Neuronal stem cell (in vitro differentiated cells): ENCODE measurements at regions not wholly inside any gene's neighbourhood (a gene's known extent, or its start where the extent isn't known, plus 50 kb on each side); places are given as distances from the start of the nearest gene placed in this dataset.

ENCODE experiments used
- DNase-seq: peaks from one replicate; pipeline ENCODE4 v3.0.0-alpha.2; 2013; ENCODE audit warnings: low spot score
- H2AFZ ChIP-seq: one replicate; pipeline ENCODE4 v1.6.1; 2013; ENCODE audit warnings: mild to moderate bottlenecking, low read length, inconsistent platforms
- H2AK5ac ChIP-seq: 2 replicates; pipeline ENCODE4 v1.6.1; 2013; ENCODE audit warnings: low read depth, mild to moderate bottlenecking, inconsistent platforms, low read length, moderate library complexity, mixed read lengths
- H2BK120ac ChIP-seq: 2 replicates; pipeline ENCODE4 v1.6.1; 2013; ENCODE audit warnings: low read depth, mild to moderate bottlenecking, inconsistent platforms, low read length, moderate library complexity, mixed read lengths
- H2BK12ac ChIP-seq: one replicate; pipeline ENCODE4 v1.6.1; 2013; ENCODE audit warnings: low read length, inconsistent platforms
- H2BK15ac ChIP-seq: 2 replicates; pipeline ENCODE4 v1.6.1; 2013; ENCODE audit warnings: mild to moderate bottlenecking, low read length, inconsistent platforms, mixed read lengths
- H2BK5ac ChIP-seq: one replicate; pipeline ENCODE4 v1.6.1; 2013; ENCODE audit warnings: inconsistent platforms, mild to moderate bottlenecking, low read length, moderate library complexity
- H3K14ac ChIP-seq: one replicate; pipeline ENCODE4 v1.6.1; 2013; ENCODE audit warnings: low read length, inconsistent platforms
- H3K18ac ChIP-seq: 2 replicates; pipeline ENCODE4 v1.6.1; 2013; ENCODE audit warnings: low read length, inconsistent platforms
- H3K23ac ChIP-seq: 2 replicates; pipeline ENCODE4 v1.6.1; 2013; ENCODE audit warnings: low read depth, mild to moderate bottlenecking, mixed read lengths, low read length, inconsistent platforms; ENCODE audit not compliant: poor library complexity
- H3K27ac ChIP-seq: replicated peaks from 3 replicates; pipeline ENCODE4 v1.5.1; 2013; ENCODE audit warnings: low read length, inconsistent platforms
- H3K27me3 ChIP-seq, 3 experiments: 2 replicates each; pipeline ENCODE4 v1.6.1; 2013; ENCODE audit warnings: low read length in 3 of 3, mild to moderate bottlenecking in 2 of 3, inconsistent platforms in 1 of 3, low read depth in 1 of 3, mixed read lengths in 1 of 3, moderate library complexity in 1 of 3; ENCODE audit not compliant: control insufficient read depth in 3 of 3, insufficient read depth in 3 of 3
- H3K36me3 ChIP-seq, 2 donors: replicated peaks in 1 of 2; 2 replicates each; pipeline ENCODE4 v1.6.1; 2013; ENCODE audit warnings: low read length in 2 of 2; ENCODE audit not compliant: control insufficient read depth in 2 of 2, insufficient read depth in 2 of 2
- H3K4ac ChIP-seq: 2 replicates; pipeline ENCODE4 v1.6.1; 2013; ENCODE audit warnings: inconsistent platforms, mild to moderate bottlenecking, low read length, moderate library complexity
- H3K4me1 ChIP-seq, 2 donors: 1 replicate in 1 of 2; 2 replicates in 1 of 2; pipeline ENCODE4 v1.6.1; 2013; ENCODE audit warnings: low read length in 2 of 2, low read depth in 1 of 2; ENCODE audit not compliant: control insufficient read depth in 2 of 2, insufficient read depth in 1 of 2
- H3K4me2 ChIP-seq: one replicate; pipeline ENCODE4 v1.6.1; 2013; ENCODE audit warnings: mild to moderate bottlenecking, low read length, inconsistent platforms; ENCODE audit not compliant: insufficient read depth, poor library complexity, severe bottlenecking
- H3K4me3 ChIP-seq, 2 donors: 2 replicates each; pipeline ENCODE4 v1.5.1; 2013; ENCODE audit warnings: low read length in 2 of 2, mild to moderate bottlenecking in 2 of 2, inconsistent platforms in 1 of 2, moderate library complexity in 1 of 2
- H3K79me1 ChIP-seq: one replicate; pipeline ENCODE4 v1.6.1; 2013; ENCODE audit warnings: low read depth, mild to moderate bottlenecking, inconsistent platforms, low read length, moderate library complexity
- H3K9ac ChIP-seq: one replicate; pipeline ENCODE4 v1.6.1; 2013; ENCODE audit warnings: mild to moderate bottlenecking, low read depth, low read length, inconsistent platforms; ENCODE audit not compliant: poor library complexity
- H3K9me3 ChIP-seq, 2 donors: replicated peaks in 1 of 2; 2 replicates each; pipeline versions ENCODE3 to v1.6.1; 2013; ENCODE audit warnings: low read length in 2 of 2, mild to moderate bottlenecking in 2 of 2, inconsistent platforms in 1 of 2, low read depth in 1 of 2, mixed read lengths in 1 of 2, moderate library complexity in 1 of 2; ENCODE audit not compliant: control insufficient read depth in 2 of 2, insufficient read depth in 1 of 2
- H4K8ac ChIP-seq: one replicate; pipeline ENCODE4 v1.6.1; 2013; ENCODE audit warnings: low read depth, mild to moderate bottlenecking, inconsistent platforms, low read length, moderate library complexity
- H4K91ac ChIP-seq: one replicate; pipeline ENCODE4 v1.6.1; 2013; ENCODE audit warnings: low read length, low read depth, mild to moderate bottlenecking, inconsistent platforms; ENCODE audit not compliant: poor library complexity
- WGBS, 2 donors: extraction: QIAGEN DNeasy Blood & Tissue Kit; methylation state at CpG; one replicate each; pipeline ENCODE4 v1.1.7; 2013; ENCODE audit warnings: missing lambda C conversion rate in 2 of 2, mixed read lengths in 1 of 2; ENCODE audit not compliant: insufficient read length in 2 of 2, insufficient replicate concordance in 1 of 2; ENCODE audit errors: extremely low coverage in 2 of 2; 5-methylcytosine and 5-hydroxymethylcytosine counted together

DNA sequence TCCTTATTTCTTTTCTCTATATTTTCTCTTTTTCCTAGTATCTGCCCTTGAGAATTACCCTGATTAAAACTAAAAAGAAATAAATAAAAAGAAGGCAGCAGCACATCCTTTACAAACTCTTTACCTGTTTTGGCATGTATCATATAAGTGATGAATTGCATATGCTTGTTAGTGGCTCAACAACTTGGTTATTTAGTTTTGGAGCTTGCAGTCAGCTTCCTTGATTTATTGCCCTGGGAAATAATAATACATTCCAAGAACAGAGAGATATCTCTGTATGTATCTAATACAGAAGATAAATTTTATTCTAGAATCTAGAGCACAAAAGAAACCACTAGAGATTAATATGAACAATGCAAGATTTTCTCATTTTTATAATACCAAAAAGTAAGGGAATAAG is 139.8 kb upstream of the ZC3H15 start:
- no peak overlapping the region for H3K4me3 ChIP-seq
- H2BK12ac ChIP-seq, result no peak overlapping the region
- H3K18ac ChIP-seq, result no peak overlapping the region
- no peak overlapping the region for H4K8ac ChIP-seq
- no peaks in the 10 kb centered on the region for H3K9me3 ChIP-seq
- H3K14ac ChIP-seq, result no peak overlapping the region
- H3K4me2 ChIP-seq, result no peak overlapping the region
- H2BK15ac ChIP-seq, result no peak overlapping the region
- H3K79me1 ChIP-seq, result no peaks in the 10 kb centered on the region
- H3K27me3 ChIP-seq, result no peaks in the 10 kb centered on the region
- no peak overlapping the region for H2BK5ac ChIP-seq
- no peak overlapping the region for H3K27ac ChIP-seq
- H3K4ac ChIP-seq, result no peak overlapping the region
- no peaks in the 10 kb centered on the region for H3K4me1 ChIP-seq
- H4K91ac ChIP-seq, result no peak overlapping the region
- no peak for DNase-seq
- H2BK120ac ChIP-seq, result no peak overlapping the region
- H3K23ac ChIP-seq, result no peak overlapping the region
- no peaks in the 10 kb centered on the region for H3K36me3 ChIP-seq
- H2AK5ac ChIP-seq, result no peak overlapping the region
- H3K9ac ChIP-seq, result no peak overlapping the region
- H2AFZ ChIP-seq, result no peak overlapping the region

DNA sequence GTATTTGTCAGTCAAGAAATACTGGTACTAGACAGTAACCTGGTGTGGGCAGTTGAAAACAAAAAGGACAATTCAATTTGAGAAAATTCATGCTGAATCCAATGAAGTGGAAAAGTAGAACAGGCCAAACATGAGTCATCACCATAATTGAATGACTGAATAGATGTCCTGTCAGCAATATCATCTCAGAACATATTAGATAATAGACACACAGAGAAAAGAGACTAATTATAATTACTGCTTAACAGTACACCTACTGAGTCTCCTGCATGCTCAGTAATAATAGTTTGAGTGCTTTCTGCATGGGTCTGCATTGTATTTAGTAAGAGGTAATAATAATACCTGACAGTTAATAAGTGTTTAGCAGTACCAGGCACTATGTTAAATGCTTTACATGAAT is 138.6 kb upstream of the ZC3H15 start:
- DNase-seq, result no peak
- H2BK15ac ChIP-seq, result no peak overlapping the region
- H3K4me2 ChIP-seq, result no peak overlapping the region

DNA sequence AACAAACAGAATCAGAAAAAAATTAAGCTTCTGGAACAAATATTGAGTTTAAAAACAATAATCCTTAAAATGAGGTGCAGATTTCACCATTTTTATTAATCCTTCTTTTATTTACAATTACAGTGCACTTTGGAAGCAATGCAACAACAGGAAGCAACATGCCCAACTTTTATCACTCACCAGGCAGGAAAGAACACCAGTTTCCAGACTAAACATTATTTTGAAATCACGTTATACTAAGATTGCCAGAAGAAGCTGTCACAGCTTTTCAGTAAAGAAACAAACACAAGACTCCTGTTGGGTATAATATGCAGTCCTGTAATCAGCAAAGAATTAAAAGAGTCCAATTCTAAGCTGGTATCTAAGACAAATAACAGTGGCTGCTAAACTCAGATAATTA is 137.9 kb upstream of the ZC3H15 start:
- H4K8ac ChIP-seq, result no peak overlapping the region
- H3K4me2 ChIP-seq, result no peak overlapping the region
- no peak overlapping the region for H2BK5ac ChIP-seq
- H3K27ac ChIP-seq, result no peak overlapping the region
- no peaks in the 10 kb centered on the region for H3K4me1 ChIP-seq
- H2AFZ ChIP-seq, result no peak overlapping the region
- peaks cover 0 to under 1% of the 10 kb centered on the region in 2 donors for H3K36me3 ChIP-seq
- H3K23ac ChIP-seq, result no peak overlapping the region
- no peak overlapping the region for H3K14ac ChIP-seq
- no peak overlapping the region for H2BK12ac ChIP-seq
- no peak overlapping the region for H3K4ac ChIP-seq
- H2BK120ac ChIP-seq, result no peak overlapping the region
- H4K91ac ChIP-seq, result no peak overlapping the region
- DNase-seq, result no peak
- no CpG with 5 or more reads among the region's 1 CpG for WGBS, 2 donors
- no peak overlapping the region for H3K9ac ChIP-seq
- H3K27me3 ChIP-seq, result no peaks in the 10 kb centered on the region
- no peak overlapping the region for H3K18ac ChIP-seq
- H3K4me3 ChIP-seq, result no peak overlapping the region
- H3K79me1 ChIP-seq, result no peaks in the 10 kb centered on the region
- H3K9me3 ChIP-seq, result peaks cover 0 to 2% of the 10 kb centered on the region in 2 donors
- no peak overlapping the region for H2BK15ac ChIP-seq
- no peak overlapping the region for H2AK5ac ChIP-seq

More for the DNA sequence above, 138.6 kb upstream of the ZC3H15 start:
- no peak overlapping the region for H3K14ac ChIP-seq
- no peaks in the 10 kb centered on the region for H3K79me1 ChIP-seq
- H2AK5ac ChIP-seq, result no peak overlapping the region
- H3K18ac ChIP-seq, result no peak overlapping the region
- H2BK5ac ChIP-seq, result no peak overlapping the region
- no peaks in the 10 kb centered on the region for H3K4me1 ChIP-seq
- no peak overlapping the region for H2AFZ ChIP-seq
- no peaks in the 10 kb centered on the region for H3K9me3 ChIP-seq
- H3K27me3 ChIP-seq, result no peaks in the 10 kb centered on the region
- no peak overlapping the region for H2BK12ac ChIP-seq
- H3K23ac ChIP-seq, result no peak overlapping the region
- no peak overlapping the region for H3K4ac ChIP-seq
- no peak overlapping the region for H4K8ac ChIP-seq
- H2BK120ac ChIP-seq, result no peak overlapping the region
- H3K36me3 ChIP-seq, result no peaks in the 10 kb centered on the region
- H3K4me3 ChIP-seq, result no peak overlapping the region
- H4K91ac ChIP-seq, result no peak overlapping the region
- H3K9ac ChIP-seq, result no peak overlapping the region
- H3K27ac ChIP-seq, result no peak overlapping the region

DNA sequence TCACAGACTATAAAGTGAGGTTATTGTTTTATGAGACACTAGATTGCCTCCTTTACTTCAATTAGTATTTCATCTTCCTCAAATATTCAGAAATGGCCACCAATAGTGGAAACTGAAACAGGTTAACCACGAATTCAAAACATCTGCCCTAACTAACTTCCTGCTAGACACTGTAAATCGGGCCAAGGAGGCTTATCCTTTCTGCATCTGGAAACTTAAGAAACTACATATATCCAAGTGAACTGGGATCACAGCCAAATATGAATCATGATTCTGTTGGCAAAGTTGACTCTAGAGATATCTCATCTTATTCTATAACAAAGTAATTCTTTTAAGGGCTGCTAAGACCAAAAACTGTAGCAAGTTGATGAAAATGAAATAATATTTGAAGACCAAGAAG is 136.6 kb upstream of the ZC3H15 start:
- no peak overlapping the region for H3K18ac ChIP-seq
- no peak overlapping the region for H2BK120ac ChIP-seq
- H2BK12ac ChIP-seq, result no peak overlapping the region
- H2AFZ ChIP-seq, result no peak overlapping the region
- WGBS, 2 donors, result no CpG with 5 or more reads among the region's 2 CpGs
- no peak for DNase-seq
- no peak overlapping the region for H3K14ac ChIP-seq
- no peak overlapping the region for H4K91ac ChIP-seq
- H3K27me3 ChIP-seq, result no peaks in the 10 kb centered on the region
- no peak overlapping the region for H3K4me2 ChIP-seq
- no peaks in the 10 kb centered on the region for H3K4me1 ChIP-seq
- H3K9ac ChIP-seq, result no peak overlapping the region
- peaks cover 2 to 9% of the 10 kb centered on the region in 2 donors for H3K9me3 ChIP-seq
- no peak overlapping the region for H3K27ac ChIP-seq
- peaks cover 0 to 2% of the 10 kb centered on the region in 2 donors for H3K36me3 ChIP-seq
- no peak overlapping the region for H2AK5ac ChIP-seq
- no peak overlapping the region for H3K4ac ChIP-seq
- no peak overlapping the region for H3K23ac ChIP-seq
- no peak overlapping the region for H4K8ac ChIP-seq
- H2BK5ac ChIP-seq, result no peak overlapping the region
- no peak overlapping the region for H3K4me3 ChIP-seq
- H2BK15ac ChIP-seq, result no peak overlapping the region
- H3K79me1 ChIP-seq, result no peaks in the 10 kb centered on the region
